Cardiac fibroblast (primary cell): ENCODE measurements at regions not wholly inside any gene's neighbourhood (a gene's known extent, or its start where the extent isn't known, plus 50 kb on each side); places are given as distances from the start of the nearest gene placed in this dataset.

Experiments used
- DNase-seq, 2 donors: peaks; one replicate each; pipeline versions ENCODE4 v3.0.0 to v3.0.0-alpha.2; 2010; ENCODE audit warnings: low read depth in 2 of 2
- H3K4me3 ChIP-seq, 2 donors: replicated peaks in 1 of 2; 1 replicate in 1 of 2; 2 replicates in 1 of 2; pipeline ENCODE4 v1.5.1; 2011; ENCODE audit warnings: low read depth in 2 of 2, low read length in 2 of 2, mild to moderate bottlenecking in 2 of 2, moderate library complexity in 1 of 2
- TF ChIP-seq, protein P1 (sequence below): IDR thresholded peaks from one replicate; pipeline ENCODE4 v1.5.1; 2011; ENCODE audit warnings: low read depth, mild to moderate bottlenecking, low read length, inconsistent platforms

DNA sequence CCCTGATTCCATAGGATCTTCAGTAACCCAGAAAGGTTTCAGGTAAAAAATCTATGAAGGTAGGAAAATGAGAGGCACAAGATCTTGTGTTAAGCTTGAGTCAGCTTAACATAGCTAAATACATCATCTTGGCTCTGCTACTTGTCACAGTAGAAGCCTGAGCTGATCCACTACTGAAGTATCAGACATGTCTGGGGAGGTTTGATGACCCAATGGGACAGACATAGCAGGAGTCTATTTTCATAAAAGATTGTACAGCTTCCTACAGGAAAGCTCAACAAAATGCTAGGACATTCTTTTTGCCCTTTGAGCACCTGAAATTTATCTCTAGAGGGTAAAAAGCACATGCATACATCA is 84.3 kb upstream of the FSHR start:
- no peak overlapping the region for H3K4me3 ChIP-seq
- DNase-seq = no peak
- TF ChIP-seq, protein P1, sequence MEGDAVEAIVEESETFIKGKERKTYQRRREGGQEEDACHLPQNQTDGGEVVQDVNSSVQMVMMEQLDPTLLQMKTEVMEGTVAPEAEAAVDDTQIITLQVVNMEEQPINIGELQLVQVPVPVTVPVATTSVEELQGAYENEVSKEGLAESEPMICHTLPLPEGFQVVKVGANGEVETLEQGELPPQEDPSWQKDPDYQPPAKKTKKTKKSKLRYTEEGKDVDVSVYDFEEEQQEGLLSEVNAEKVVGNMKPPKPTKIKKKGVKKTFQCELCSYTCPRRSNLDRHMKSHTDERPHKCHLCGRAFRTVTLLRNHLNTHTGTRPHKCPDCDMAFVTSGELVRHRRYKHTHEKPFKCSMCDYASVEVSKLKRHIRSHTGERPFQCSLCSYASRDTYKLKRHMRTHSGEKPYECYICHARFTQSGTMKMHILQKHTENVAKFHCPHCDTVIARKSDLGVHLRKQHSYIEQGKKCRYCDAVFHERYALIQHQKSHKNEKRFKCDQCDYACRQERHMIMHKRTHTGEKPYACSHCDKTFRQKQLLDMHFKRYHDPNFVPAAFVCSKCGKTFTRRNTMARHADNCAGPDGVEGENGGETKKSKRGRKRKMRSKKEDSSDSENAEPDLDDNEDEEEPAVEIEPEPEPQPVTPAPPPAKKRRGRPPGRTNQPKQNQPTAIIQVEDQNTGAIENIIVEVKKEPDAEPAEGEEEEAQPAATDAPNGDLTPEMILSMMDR = no peak

DNA sequence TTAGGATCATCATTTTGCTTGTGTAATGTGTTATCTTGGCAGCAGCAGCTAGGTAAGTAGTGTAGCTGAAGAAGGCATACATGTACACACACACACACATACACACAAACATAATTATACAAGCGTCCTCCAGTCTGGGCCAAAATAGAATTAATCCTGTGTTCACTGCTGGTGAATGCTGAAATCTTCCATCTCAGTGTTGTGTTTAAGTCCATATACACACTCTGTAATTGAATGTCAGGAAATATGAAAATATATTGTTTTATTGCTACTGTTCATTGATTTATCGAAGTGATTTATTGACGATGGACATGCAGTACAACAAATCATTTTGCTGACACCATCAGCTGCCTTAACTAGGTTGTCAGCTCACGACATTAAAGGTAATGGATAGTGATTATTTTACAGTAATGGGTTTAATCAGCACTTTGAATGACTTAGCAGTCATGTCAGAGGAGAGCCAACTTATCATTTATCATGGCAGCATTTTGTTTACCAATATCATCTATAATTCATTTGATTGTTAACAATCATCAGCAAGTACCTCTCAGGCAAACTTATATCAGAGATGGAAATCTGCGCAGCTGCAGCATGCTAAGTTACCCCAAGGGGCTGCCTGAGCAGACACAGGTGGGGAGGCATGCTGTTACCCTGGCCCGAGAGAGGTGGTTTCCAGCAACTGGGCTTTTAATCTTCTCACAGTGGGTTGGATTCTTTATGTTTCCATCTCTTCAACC is 83.7 kb upstream of the FSHR start:
- DNase-seq = no peak
- TF ChIP-seq, protein P1 = no peak
- no peak overlapping the region for H3K4me3 ChIP-seq

DNA sequence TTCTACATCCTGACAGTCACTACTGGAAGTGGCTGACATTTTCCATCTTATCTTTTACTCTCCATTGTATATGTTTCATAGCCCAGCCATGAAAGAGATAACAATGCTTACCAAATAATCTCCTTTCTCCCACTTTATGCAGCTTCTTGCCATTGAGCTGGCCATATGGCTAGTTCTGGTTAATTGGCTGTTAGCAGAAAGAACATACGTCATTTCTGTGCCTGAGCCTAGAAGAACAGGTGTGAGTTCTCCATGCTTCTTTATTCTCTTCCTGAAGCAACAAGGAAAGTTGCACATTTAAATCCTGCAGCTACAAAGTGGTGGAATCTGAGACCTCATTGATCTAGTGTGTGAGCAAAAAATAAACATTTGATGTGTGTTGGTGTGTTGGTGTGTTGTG is 82.0 kb upstream of the FSHR start:
- DNase-seq = no peak
- TF ChIP-seq, protein P1 = no peak
- H3K4me3 ChIP-seq = no peak overlapping the region

DNA sequence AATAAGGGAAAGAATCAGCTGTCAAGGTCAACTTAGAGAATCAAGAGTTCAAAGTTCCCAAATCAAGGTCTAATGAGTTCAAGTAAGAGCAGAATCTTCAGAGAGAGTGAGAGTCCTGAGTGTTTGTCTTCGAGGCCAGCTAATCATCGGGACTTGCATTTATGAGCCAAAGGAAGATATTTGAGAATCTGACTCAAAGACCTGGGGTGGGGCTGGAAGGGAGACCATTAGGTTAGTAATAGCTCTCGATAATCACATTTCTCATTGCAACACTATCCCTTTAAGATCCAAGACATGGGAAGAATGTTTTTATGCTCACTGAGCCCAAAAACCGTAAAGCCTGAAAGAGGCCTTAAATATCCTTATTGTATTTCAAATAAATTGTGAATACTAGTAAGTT is 72.0 kb upstream of the FSHR start:
- TF ChIP-seq, protein P1 = no peak

DNA sequence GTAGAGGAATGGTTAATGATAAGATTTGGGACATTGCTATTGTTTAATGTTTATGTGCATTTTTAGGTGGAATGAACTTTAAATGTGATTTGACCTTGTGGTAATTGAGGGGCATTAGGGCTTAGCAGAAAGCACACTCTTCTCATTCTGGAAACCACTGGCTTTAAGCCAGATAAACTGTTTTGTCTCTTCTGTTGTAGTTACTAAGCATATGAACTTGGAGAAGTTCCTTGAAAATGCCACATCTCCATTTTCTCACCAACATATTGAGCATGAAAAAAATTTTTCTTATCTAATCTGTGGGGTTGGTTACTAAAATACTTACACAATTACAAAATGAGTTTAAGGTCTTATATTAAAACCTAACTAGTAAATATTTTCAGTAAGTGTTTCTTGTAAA is 70.8 kb upstream of the FSHR start:
- DNase-seq = peak; percentile 22 to 87
- TF ChIP-seq, protein P1 = no peak
- H3K4me3 ChIP-seq = no peak overlapping the region

More for the DNA sequence above, 72.0 kb upstream of the FSHR start:
- no peak for DNase-seq
- no peak overlapping the region for H3K4me3 ChIP-seq

DNA sequence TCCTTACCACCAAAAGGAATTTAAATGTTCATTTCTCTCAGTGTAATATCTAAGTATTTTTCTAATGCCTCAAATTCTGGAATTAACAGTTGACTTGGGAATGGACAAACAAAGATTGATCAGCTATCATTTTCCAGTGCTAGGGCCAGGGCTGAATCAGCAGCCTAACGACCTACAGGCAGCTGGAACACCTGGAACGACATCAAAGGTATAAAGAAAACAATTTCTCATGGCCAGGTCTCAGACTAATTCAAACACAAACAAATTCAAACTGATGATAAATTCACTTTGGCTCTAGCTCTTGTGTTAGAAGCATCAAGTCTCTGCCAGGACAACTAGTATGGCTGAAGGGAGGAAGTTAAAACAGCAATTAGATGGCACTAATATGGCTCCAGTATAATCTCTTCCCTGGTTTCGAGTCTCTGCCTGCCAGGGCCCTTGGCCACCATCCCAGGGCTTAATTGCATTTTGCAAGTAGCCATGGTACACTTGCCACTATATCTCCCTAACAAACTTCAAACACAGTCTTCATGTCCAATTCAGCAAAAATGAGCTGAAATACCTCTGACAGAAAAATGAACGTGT is 70.2 kb upstream of the FSHR start:
- no peak overlapping the region for H3K4me3 ChIP-seq
- DNase-seq = peak in 1 of 2 donors; percentile 46
- TF ChIP-seq, protein P1 = no peak

DNA sequence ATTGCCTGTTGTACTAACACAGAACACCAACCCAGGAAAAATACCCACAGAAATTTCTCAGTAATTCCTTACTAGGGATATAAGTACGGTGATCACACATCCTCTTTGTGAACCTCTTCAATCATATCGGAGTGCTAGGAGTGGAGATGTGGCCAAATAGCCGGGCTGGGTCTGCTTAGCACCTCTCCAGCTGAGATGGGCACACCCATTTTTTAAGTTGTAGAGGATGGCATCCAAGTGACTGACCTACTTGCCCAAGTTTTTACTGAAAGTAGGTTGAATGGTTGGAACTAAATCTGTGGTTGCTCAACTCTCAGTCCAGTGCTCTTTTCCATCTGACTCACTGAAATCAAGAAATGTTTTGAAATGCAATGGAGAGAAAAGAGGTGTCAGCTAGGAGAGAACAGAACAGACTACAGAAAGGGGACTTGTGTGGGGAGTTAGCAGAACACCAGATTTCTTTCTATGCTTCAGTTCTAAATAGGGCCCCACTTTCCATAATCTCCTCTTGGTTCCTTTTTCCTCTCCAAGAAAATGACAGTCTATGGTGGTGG is 68.7 kb upstream of the FSHR start:
- no peak overlapping the region for H3K4me3 ChIP-seq
- DNase-seq = peak; percentile 10
- TF ChIP-seq, protein P1 = no peak
